MCF 10A (cell line): ENCODE measurements at regions not wholly inside any gene's neighbourhood (a gene's known extent, or its start where the extent isn't known, plus 50 kb on each side); places are given as distances from the start of the nearest gene placed in this dataset.

ENCODE experiments used
- BruUV-seq: library from RNA; stranded (reverse); fragments of 400-500 nt; replicated peaks from 2 replicates; lab custom pipeline; 2021; lab: Mats Ljungman, UMichigan
- CTCF ChIA-PET: fragments of 300-600 bp; sonication (Branson Sonifier 250); formaldehyde crosslinking; extraction: SDS; loops from one replicate; lab custom pipeline; 2021; ENCODE audit warnings: antibody characterized with exemption, inconsistent platforms; lab: Yijun Ruan, JAX
- POLR2A ChIA-PET: fragments of 300-600, 350-650 bp; sonication (Branson Sonifier 250); formaldehyde crosslinking; extraction: SDS; loops from one replicate; lab custom pipeline; 2020; ENCODE audit warnings: antibody characterized with exemption, inconsistent platforms; lab: Yijun Ruan, JAX
- DNase-seq: peaks from one replicate; pipeline ENCODE4 v3.0.0-alpha.2; 2018; ENCODE audit not compliant: unreplicated experiment
- H3K27ac Mint-ChIP-seq: one replicate; pipeline ENCODE4 v1.8.0; 2022; ENCODE audit warnings: mild to moderate bottlenecking, low read depth, mixed read lengths; ENCODE audit not compliant: unreplicated experiment
- H3K27me3 Mint-ChIP-seq: one replicate; pipeline ENCODE4 v1.8.0; 2022; ENCODE audit warnings: mixed read lengths; ENCODE audit not compliant: insufficient read depth, unreplicated experiment
- H3K36me3 Mint-ChIP-seq: one replicate; pipeline ENCODE4 v1.8.0; 2022; ENCODE audit warnings: mild to moderate bottlenecking, moderate library complexity, mixed read lengths; ENCODE audit not compliant: insufficient read depth, unreplicated experiment
- H3K4me1 Mint-ChIP-seq: one replicate; pipeline ENCODE4 v1.8.0; 2022; ENCODE audit warnings: mixed read lengths; ENCODE audit not compliant: insufficient read depth, unreplicated experiment
- H3K4me3 Mint-ChIP-seq: one replicate; pipeline ENCODE4 v1.8.0; 2022; ENCODE audit warnings: mild to moderate bottlenecking, moderate library complexity, mixed read lengths; ENCODE audit not compliant: unreplicated experiment
- H3K9me3 Mint-ChIP-seq: one replicate; pipeline ENCODE4 v1.8.0; 2022; ENCODE audit warnings: mixed read lengths; ENCODE audit not compliant: unreplicated experiment
- CTCF ChIP-seq: fragments of 200-600 bp; IDR thresholded peaks from one replicate; pipeline ENCODE4 v1.8.0; 2022; ENCODE audit warnings: antibody characterized with exemption, mild to moderate bottlenecking; ENCODE audit not compliant: unreplicated experiment
- intact Hi-C: fragments of 100-400 bp; cut with micrococcal nuclease; formaldehyde crosslinking; loops from 2 replicates; pipeline ENCODE4 v1.14.1; 2022

GRCh38 chr1:84753516-84754385, 63.5 kb upstream of the SSX2IP start:
- no peaks in the 10 kb centered on the region for H3K9me3 Mint-ChIP-seq
- DNase-seq = peak; percentile 63
- peak; percentile 98 for TF ChIP-seq CTCF
- BruUV-seq = no TSS peak
- POLR2A ChIA-PET = interaction anchor here (0.6 to 1.4 kb wide), 5 partner anchors 65 to 609 kb away, joined by 3 to 5 read pairs (median 3); no protein-coding TSS in a partner anchor
- no peak overlapping the region for H3K27ac Mint-ChIP-seq
- CTCF ChIA-PET = interaction anchor here (0.6 to 8.9 kb wide), 54 partner anchors 8 to 823 kb away, joined by 3 to 121 read pairs (median 4); partner anchors contain the start of genes CTBS, PRKACB and SSX2IP
- H3K27me3 Mint-ChIP-seq = no peaks in the 10 kb centered on the region
- H3K4me3 Mint-ChIP-seq = no peak overlapping the region
- H3K4me1 Mint-ChIP-seq = peaks cover 22% of the 10 kb centered on the region
- H3K36me3 Mint-ChIP-seq = no peaks in the 10 kb centered on the region
- intact Hi-C loops = loop anchor here (1.0 to 5.0 kb wide), 8 partner anchors 63 to 846 kb away; partner anchors contain the start of gene SSX2IP

GRCh38 chr1:84750110-84750730, 60.0 kb upstream of the SSX2IP start:
- ChIA-PET CTCF (interaction anchor here (0.6 to 3.0 kb wide), 16 partner anchors 10 to 627 kb away, joined by 3 to 13 read pairs (median 4); partner anchors contain the start of gene CTBS), POLR2A (interaction anchor here (0.6 to 4.3 kb wide), 18 partner anchors 14 to 314 kb away, joined by 3 to 49 read pairs (median 3); partner anchors contain the start of genes CTBS, GNG5, RPF1 and SPATA1)
- no peak overlapping the region for H3K27ac Mint-ChIP-seq
- H3K4me3 Mint-ChIP-seq = no peak overlapping the region
- no peaks in the 10 kb centered on the region for H3K36me3 Mint-ChIP-seq
- intact Hi-C loops = loop anchor here (5.0 kb wide), 3 partner anchors 83 to 843 kb away; no protein-coding TSS in a partner anchor
- no peaks in the 10 kb centered on the region for H3K9me3 Mint-ChIP-seq
- H3K27me3 Mint-ChIP-seq = no peaks in the 10 kb centered on the region
- DNase-seq = peak; percentile 61
- H3K4me1 Mint-ChIP-seq = peaks cover 22% of the 10 kb centered on the region
- TF ChIP-seq CTCF = no peak
- BruUV-seq = no TSS peak

GRCh38 chr1:84749427-84749826, 59.2 kb upstream of the SSX2IP start:
- no peak overlapping the region for H3K27ac Mint-ChIP-seq
- BruUV-seq = no TSS peak
- intact Hi-C loops = no loop called here
- no peak overlapping the region for H3K4me3 Mint-ChIP-seq
- no peaks in the 10 kb centered on the region for H3K27me3 Mint-ChIP-seq
- ChIA-PET POLR2A (interaction anchor here (0.5 to 4.3 kb wide), 13 partner anchors 10 to 313 kb away, joined by 3 to 49 read pairs (median 4); partner anchors contain the start of genes CTBS, GNG5, SPATA1 and SSX2IP), CTCF (interaction anchor here (0.8 to 3.0 kb wide), 10 partner anchors 9 to 608 kb away, joined by 3 to 13 read pairs (median 6); no protein-coding TSS in a partner anchor)
- no peak for TF ChIP-seq CTCF
- no peaks in the 10 kb centered on the region for H3K9me3 Mint-ChIP-seq
- no peak for DNase-seq
- peaks cover 22% of the 10 kb centered on the region for H3K4me1 Mint-ChIP-seq
- H3K36me3 Mint-ChIP-seq = no peaks in the 10 kb centered on the region
